Right lobe of liver (tissue), 6 donors: ENCODE measurements at regions not wholly inside any gene's neighbourhood (a gene's known extent, or its start where the extent isn't known, plus 50 kb on each side); places are given as distances from the start of the nearest gene placed in this dataset.

Experiments
- ATAC-seq, 4 donors: fragments of 200-7000 bp; cut with Tn5 transposase; one replicate each; pipeline ENCODE4 v1.9.1; 2020; ENCODE audit warnings: mild to moderate bottlenecking in 4 of 4, moderate library complexity in 4 of 4
- DNase-seq, 3 donors: peaks; one replicate each; pipeline ENCODE4 v3.0.0-alpha.2; 2020
- H3K27ac ChIP-seq, 3 donors: fragments of 200-600 bp; one replicate each; pipeline ENCODE4 v1.8.0; 2022
- H3K27me3 ChIP-seq, 2 donors: fragments of 200-600 bp; one replicate each; pipeline ENCODE4 v1.8.0; 2022
- H3K36me3 ChIP-seq, 4 donors: fragments of 200-600 bp; sonication (generic) in 1 of 4; one replicate each; pipeline versions ENCODE4 v1.5.1 to v1.8.0; 2017 to 2022; ENCODE audit warnings: control low read depth in 1 of 4
- H3K4me1 ChIP-seq, 4 donors: fragments of 200-600 bp; sonication (generic) in 1 of 4; one replicate each; pipeline versions ENCODE4 v1.5.1 to v1.8.0; 2017 to 2022; ENCODE audit warnings: control low read depth in 1 of 4
- H3K4me3 ChIP-seq, 3 donors: fragments of 200-600 bp; one replicate each; pipeline ENCODE4 v1.8.0; 2022
- H3K9me3 ChIP-seq, 4 donors: fragments of 200-600 bp; sonication (generic) in 1 of 4; one replicate each; pipeline versions ENCODE4 v1.5.1 to v1.8.0; 2017 to 2022; ENCODE audit warnings: control low read depth in 1 of 4
- CTCF ChIP-seq, 4 donors: fragments of 200-600 bp in 3 of 4; fragments of 450-650 bp in 1 of 4; IDR thresholded peaks; one replicate each; pipeline versions ENCODE4 v1.5.1 to v1.8.0; 2016 to 2022; ENCODE audit warnings: antibody characterized with exemption in 4 of 4, mild to moderate bottlenecking in 2 of 4
- POLR2A ChIP-seq: fragments of 450-650 bp; IDR thresholded peaks from one replicate; pipeline ENCODE4 v1.6.1; 2017; ENCODE audit warnings: antibody characterized with exemption, mild to moderate bottlenecking
- WGBS: methylation state at CpG from one replicate; pipeline ENCODE4 v1.1.6; 2018; ENCODE audit warnings: low coverage, low lambda C conversion rate; ENCODE audit not compliant: insufficient coverage; ENCODE audit errors: missing lambda C conversion rate; 5-methylcytosine and 5-hydroxymethylcytosine counted together
- intact Hi-C, 2 donors: fragments of 100-400 bp; cut with DNase I; formaldehyde crosslinking; loops; one replicate each; pipeline versions ENCODE4 v1.11.2 to v1.14.1; 2022
- donor health status: DM: no; HTN: yes; CAD: no.
- donor health status: DM: no; HTN: no; CAD: no.
- donor health status: DM: no; HTN: no; CAD: no.
- donor health status: DM: no; HTN: yes; CAD: no.
- donor health status: DM: no; HTN: yes; CAD: no.

GRCh38 chr12:97312570-97313135 lies 150.0 kb upstream of the RMST start:
- H3K36me3 ChIP-seq: no peaks in the 10 kb centered on the region
- 41% methylated on average over 3 of the region's 3 CpGs for WGBS

GRCh38 chr12:97313471-97314190 lies 149.0 kb upstream of the RMST start:
- DNase-seq (no peak), ATAC-seq (peak in 1 of 4 donors; percentile 18)
- intact Hi-C loops: no loop called here
- WGBS: 23% methylated on average over 2 of the region's 2 CpGs
- TF ChIP-seq CTCF (IDR thresholded peaks at IDR 0.05): no peak
- Histone ChIP-seq H3K36me3 (no peaks in the 10 kb centered on the region), H3K4me3 (no peak overlapping the region), H3K27me3 (no peaks in the 10 kb centered on the region), H3K27ac (no peak overlapping the region), H3K9me3 (no peaks in the 10 kb centered on the region), H3K4me1 (no peaks in the 10 kb centered on the region)

More at GRCh38 chr12:97312570-97313135, 150.0 kb upstream of the RMST start:
- Histone ChIP-seq H3K27me3 (no peaks in the 10 kb centered on the region), H3K4me3 (no peak overlapping the region), H3K27ac (no peak overlapping the region), H3K4me1 (no peaks in the 10 kb centered on the region), H3K9me3 (no peaks in the 10 kb centered on the region)
- DNase-seq (no peak), ATAC-seq (no peak)
- intact Hi-C loops: no loop called here
- TF ChIP-seq CTCF (IDR thresholded peaks at IDR 0.05) (no peak), POLR2A (no peak)

GRCh38 chr12:97316321-97316720 lies 146.3 kb upstream of the RMST start:
- ATAC-seq: no peak
- intact Hi-C loops: no loop called here

GRCh38 chr12:97321621-97322020 lies 141.0 kb upstream of the RMST start:
- intact Hi-C loops: no loop called here

More at GRCh38 chr12:97316321-97316720, 146.3 kb upstream of the RMST start:
- no peaks in the 10 kb centered on the region for H3K36me3 ChIP-seq
- H3K4me1 ChIP-seq: no peaks in the 10 kb centered on the region
- 43% methylated on average over 2 of the region's 2 CpGs for WGBS
- DNase-seq: no peak
- no peaks in the 10 kb centered on the region for H3K9me3 ChIP-seq
- no peaks in the 10 kb centered on the region for H3K27me3 ChIP-seq
- TF ChIP-seq CTCF (IDR thresholded peaks at IDR 0.05) (no peak), POLR2A (no peak)
- H3K27ac ChIP-seq: no peak overlapping the region
- H3K4me3 ChIP-seq: no peak overlapping the region

More at GRCh38 chr12:97321621-97322020, 141.0 kb upstream of the RMST start:
- DNase-seq (no peak), ATAC-seq (no peak)
- Histone ChIP-seq H3K4me3 (no peak overlapping the region), H3K27ac (no peak overlapping the region), H3K4me1 (no peaks in the 10 kb centered on the region), H3K9me3 (no peaks in the 10 kb centered on the region), H3K36me3 (no peaks in the 10 kb centered on the region), H3K27me3 (no peaks in the 10 kb centered on the region)
- TF ChIP-seq CTCF (IDR thresholded peaks at IDR 0.05) (no peak), POLR2A (no peak)
- 61% methylated on average over 3 of the region's 4 CpGs for WGBS
